Large intestine (tissue), 3 donors: ENCODE measurements at regions not wholly inside any gene's neighbourhood (a gene's known extent, or its start where the extent isn't known, plus 50 kb on each side); places are given as distances from the start of the nearest gene placed in this dataset.
"Not testable (repeated sequence)": the region's sequence is repeated elsewhere in the genome, so short reads cannot be mapped to it uniquely, and the experiment has no call there.

Source experiments
- DNase-seq, 2 donors: peaks; one replicate each; pipeline versions ENCODE4 v3.0.0 to v3.0.0-alpha.2; 2013
- H3K27ac ChIP-seq: one replicate; pipeline ENCODE4 v1.5.1; 2013; ENCODE audit warnings: low read length
- H3K27me3 ChIP-seq: 2 replicates; pipeline ENCODE4 v1.6.1; 2013; ENCODE audit warnings: low read length; ENCODE audit not compliant: control insufficient read depth, insufficient read depth
- H3K36me3 ChIP-seq: 2 replicates; pipeline ENCODE4 v1.6.1; 2013; ENCODE audit warnings: low read length; ENCODE audit not compliant: control insufficient read depth, insufficient read depth
- H3K4me1 ChIP-seq: one replicate; pipeline ENCODE4 v1.6.1; 2013; ENCODE audit warnings: low read length; ENCODE audit not compliant: control insufficient read depth, insufficient read depth
- H3K4me3 ChIP-seq: one replicate; pipeline ENCODE4 v1.5.1; 2013; ENCODE audit warnings: low read length
- H3K9me3 ChIP-seq: one replicate; pipeline ENCODE4 v1.6.1; 2013; ENCODE audit warnings: mild to moderate bottlenecking, low read depth, low read length, moderate library complexity; ENCODE audit not compliant: control insufficient read depth
- WGBS: methylation state at CpG from one replicate; pipeline ENCODE4 v1.1.5; 2013; ENCODE audit warnings: low lambda C conversion rate; ENCODE audit not compliant: insufficient coverage; 5-methylcytosine and 5-hydroxymethylcytosine counted together

GRCh38 chr10:42533866-42534265 lies 104.5 kb downstream of the ZNF33B start:
- H3K9me3 ChIP-seq, H3K27me3 ChIP-seq, H3K36me3 ChIP-seq, DNase-seq, H3K4me3 ChIP-seq, H3K4me1 ChIP-seq, H3K27ac ChIP-seq: not testable (repeated sequence)

DNA sequence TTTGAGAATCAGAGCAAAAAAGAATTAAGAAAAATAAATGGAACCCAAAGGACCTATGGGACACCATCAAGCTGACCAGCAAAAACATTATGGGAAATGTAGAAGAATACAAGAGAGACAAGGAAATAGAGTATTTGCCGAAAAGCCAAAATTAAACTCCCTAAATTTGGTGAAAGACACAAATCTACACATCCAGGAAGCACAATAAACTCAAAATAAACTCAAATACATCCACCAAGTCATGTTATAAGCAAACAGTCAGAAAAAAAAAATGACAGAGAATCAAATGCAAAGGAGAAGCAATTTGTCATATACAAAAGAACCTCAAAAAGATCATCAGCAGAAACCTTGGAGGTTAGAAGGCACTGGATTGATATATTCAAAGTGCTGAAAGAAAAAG lies 105.4 kb downstream of the ZNF33B start:
- Histone ChIP-seq H3K4me3 (no peak overlapping the region), H3K27me3 (no peaks in the 10 kb centered on the region), H3K4me1 (no peaks in the 10 kb centered on the region), H3K27ac (no peak overlapping the region), H3K36me3 (no peaks in the 10 kb centered on the region), H3K9me3 (no peaks in the 10 kb centered on the region)
- whole genome bisulfite sequencing = no CpG with 5 or more reads among the region's 1 CpG
- DNase-seq = no peak

DNA sequence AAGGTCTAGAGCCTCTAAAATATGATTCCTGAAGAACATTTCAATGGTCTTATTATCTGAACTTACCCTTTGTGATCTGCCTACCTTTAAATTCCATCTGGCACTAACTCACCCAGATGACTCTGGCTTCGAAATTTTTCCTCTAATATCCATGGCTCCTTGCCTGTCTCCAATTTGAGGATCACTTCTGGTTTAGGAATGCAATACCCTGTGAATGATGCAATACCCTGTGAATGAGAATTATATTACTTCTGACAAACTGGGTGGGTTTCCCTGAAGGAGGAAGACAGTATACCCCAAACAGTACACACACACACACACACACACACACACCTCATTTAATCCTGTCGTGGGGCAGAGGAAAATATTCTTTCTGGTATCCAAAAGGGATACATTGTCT lies 115.3 kb downstream of the ZNF33B start:
- WGBS = no CpG with 5 or more reads among the region's 2 CpGs
- H3K36me3 ChIP-seq = peaks cover 23% of the 10 kb centered on the region

GRCh38 chr10:42519761-42520460 lies 118.5 kb downstream of the ZNF33B start:
- H3K36me3 ChIP-seq = peaks cover 23% of the 10 kb centered on the region
- peaks cover 19% of the 10 kb centered on the region for H3K9me3 ChIP-seq
- H3K4me3 ChIP-seq = no peak overlapping the region
- no peak for DNase-seq
- WGBS = 100% methylated on average over 1 of the region's 5 CpGs
- no peaks in the 10 kb centered on the region for H3K27me3 ChIP-seq
- H3K4me1 ChIP-seq = no peaks in the 10 kb centered on the region
- H3K27ac ChIP-seq = no peak overlapping the region

More for the DNA sequence above, 115.3 kb downstream of the ZNF33B start:
- no peak overlapping the region for H3K4me3 ChIP-seq
- H3K27me3 ChIP-seq = no peaks in the 10 kb centered on the region
- no peak overlapping the region for H3K27ac ChIP-seq
- H3K9me3 ChIP-seq = peaks cover 7% of the 10 kb centered on the region
- no peak for DNase-seq
- no peaks in the 10 kb centered on the region for H3K4me1 ChIP-seq

GRCh38 chr10:42519079-42519478 lies 119.3 kb downstream of the ZNF33B start:
- Histone ChIP-seq H3K9me3 (peaks cover 19% of the 10 kb centered on the region), H3K27ac (no peak overlapping the region), H3K4me1 (no peaks in the 10 kb centered on the region), H3K4me3 (no peak overlapping the region), H3K36me3 (peaks cover 23% of the 10 kb centered on the region), H3K27me3 (no peaks in the 10 kb centered on the region)
- 92% methylated on average over 2 of the region's 2 CpGs for WGBS
- no peak for DNase-seq

- Histone ChIP-seq H3K4me3 (no peak overlapping the region), H3K36me3 (no peaks in the 10 kb centered on the region), H3K27ac (no peak overlapping the region), H3K27me3 (no peaks in the 10 kb centered on the region), H3K4me1 (no peaks in the 10 kb centered on the region), H3K9me3 (peaks cover 23% of the 10 kb centered on the region)
- WGBS = 93% methylated on average over 3 of the region's 3 CpGs
- no peak for DNase-seq
Observed at GRCh38 chr10:42513921-42514320, 124.4 kb downstream of the ZNF33B start.

- 90% methylated on average over 2 of the region's 3 CpGs for WGBS
- Histone ChIP-seq H3K27ac (no peak overlapping the region), H3K9me3 (no peaks in the 10 kb centered on the region), H3K4me1 (no peaks in the 10 kb centered on the region), H3K4me3 (no peak overlapping the region), H3K27me3 (no peaks in the 10 kb centered on the region), H3K36me3 (no peaks in the 10 kb centered on the region)
- no peak for DNase-seq
Observed at GRCh38 chr10:42491801-42492200, 146.6 kb downstream of the ZNF33B start.

DNA sequence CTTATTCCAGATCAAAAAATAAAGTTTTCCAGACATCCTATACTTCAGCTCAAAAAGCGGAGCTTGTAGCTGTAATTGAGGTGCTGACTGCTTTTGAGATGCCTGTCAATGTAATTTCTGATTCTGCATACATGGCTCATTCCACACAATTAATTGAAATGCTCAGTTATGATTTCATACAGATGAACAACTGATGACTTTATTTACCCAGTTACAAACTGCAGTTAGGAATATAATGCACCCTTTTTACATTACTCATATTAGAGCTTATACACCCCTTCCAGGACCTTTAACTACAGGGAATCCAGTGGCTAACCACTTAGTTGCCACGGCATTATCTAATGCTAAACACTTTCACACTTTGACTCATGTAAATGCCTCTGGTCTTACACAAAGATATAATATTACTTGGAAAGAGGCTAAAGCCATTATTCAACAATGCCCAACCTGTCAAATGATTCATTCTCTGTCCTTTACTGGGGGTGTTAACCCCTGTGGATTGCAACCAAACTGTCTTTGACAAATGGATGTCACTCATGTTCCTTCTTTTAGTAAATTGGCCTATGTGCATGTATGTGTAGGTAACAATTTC lies 147.3 kb downstream of the ZNF33B start:
- no peak for DNase-seq
- H3K9me3 ChIP-seq = no peaks in the 10 kb centered on the region
- no peaks in the 10 kb centered on the region for H3K4me1 ChIP-seq
- no CpG with 5 or more reads among the region's 2 CpGs for WGBS
- H3K27ac ChIP-seq = no peak overlapping the region
- H3K27me3 ChIP-seq = no peaks in the 10 kb centered on the region
- no peaks in the 10 kb centered on the region for H3K36me3 ChIP-seq
- no peak overlapping the region for H3K4me3 ChIP-seq

- Histone ChIP-seq H3K36me3 (no peaks in the 10 kb centered on the region), H3K4me3 (no peak overlapping the region), H3K27me3 (no peaks in the 10 kb centered on the region), H3K9me3 (no peaks in the 10 kb centered on the region), H3K4me1 (no peaks in the 10 kb centered on the region), H3K27ac (no peak overlapping the region)
- WGBS = no CpG with 5 or more reads among the region's 1 CpG
- DNase-seq = no peak
Observed at GRCh38 chr10:42490368-42490767, 148.0 kb downstream of the ZNF33B start.

- 60% methylated on average over 2 of the region's 5 CpGs for WGBS
- no peaks in the 10 kb centered on the region for H3K27me3 ChIP-seq
- no peak overlapping the region for H3K4me3 ChIP-seq
- no peaks in the 10 kb centered on the region for H3K9me3 ChIP-seq
- no peak overlapping the region for H3K27ac ChIP-seq
- no peaks in the 10 kb centered on the region for H3K36me3 ChIP-seq
- H3K4me1 ChIP-seq = no peaks in the 10 kb centered on the region
- no peak for DNase-seq
Observed at GRCh38 chr10:42488416-42488815, 150.0 kb downstream of the ZNF33B start.

DNA sequence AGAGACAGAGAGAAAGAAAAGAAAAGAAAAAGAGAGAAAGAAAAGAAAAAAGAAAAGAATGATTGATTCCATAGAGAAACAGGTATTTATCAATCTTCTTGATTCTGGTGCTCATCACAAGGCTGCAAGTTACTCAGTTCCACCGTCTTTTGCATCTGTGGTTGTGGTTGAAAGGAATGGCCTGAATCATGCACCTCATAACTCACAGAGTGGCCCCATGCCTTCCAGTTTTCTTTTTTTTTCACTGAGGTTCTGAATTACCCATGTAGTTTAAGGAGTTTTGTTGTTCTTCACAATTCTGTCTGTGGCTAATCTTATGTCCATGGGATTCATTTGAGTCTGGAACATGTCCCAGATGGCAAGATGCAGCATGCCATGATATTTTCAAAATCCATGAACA lies 156.0 kb downstream of the ZNF33B start:
- no peaks in the 10 kb centered on the region for H3K27me3 ChIP-seq
- WGBS = 83% methylated on average over 1 of the region's 1 CpG
- H3K9me3 ChIP-seq = no peaks in the 10 kb centered on the region
- H3K4me1 ChIP-seq = no peaks in the 10 kb centered on the region
- H3K4me3 ChIP-seq = no peak overlapping the region
- no peak overlapping the region for H3K27ac ChIP-seq
- no peak for DNase-seq
- H3K36me3 ChIP-seq = no peaks in the 10 kb centered on the region
